ENCODE measurements at regions not wholly inside any gene's neighbourhood (a gene's known extent, or its start where the extent isn't known, plus 50 kb on each side); places are given as distances from the start of the nearest gene placed in this dataset.

DNA sequence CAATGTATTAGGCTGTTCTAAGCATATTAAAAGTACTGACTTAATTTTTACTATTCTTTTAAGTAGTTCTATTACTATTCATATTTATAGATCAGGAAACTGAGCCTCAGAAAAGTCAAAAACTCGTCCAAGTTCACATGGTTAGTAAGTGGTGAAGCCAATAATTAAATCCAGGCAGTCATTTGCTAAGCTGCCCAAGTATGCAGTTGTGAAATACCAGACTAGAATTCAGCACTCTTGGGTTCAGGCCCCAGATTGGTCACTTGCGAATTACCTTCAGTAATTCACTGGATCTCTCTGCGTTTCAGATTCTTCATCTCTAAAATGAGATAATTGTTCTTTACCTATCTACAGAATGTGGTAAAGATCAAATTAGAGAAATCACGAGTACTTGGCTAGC, 161.9 kb upstream of the CADPS start:
- H3K4me1 ChIP-seq: no peaks in the 10 kb centered on the region
- no peaks in the 10 kb centered on the region for H3K27me3 ChIP-seq
- H3K9me3 ChIP-seq: no peaks in the 10 kb centered on the region
- DNase-seq: no peak
- 24% methylated on average over 4 of the region's 4 CpGs for WGBS (ENCODE audit: insufficient coverage, low coverage, low lambda C conversion rate, missing lambda C conversion rate)
- H3K36me3 ChIP-seq: no peaks in the 10 kb centered on the region
- H3K27ac ChIP-seq: no peak overlapping the region
- H3K4me3 ChIP-seq: no peak overlapping the region
- no peak for ATAC-seq
- intact Hi-C loops (cut with DNase I): no loop called here
- TF ChIP-seq POLR2A (IDR thresholded peaks at IDR 0.05) (no peak), CTCF (IDR thresholded peaks at IDR 0.05) (no peak)

GRCh38 chr3:63042833-63043232, 167.6 kb upstream of the CADPS start:
- Histone ChIP-seq H3K9me3 (no peaks in the 10 kb centered on the region), H3K4me1 (no peaks in the 10 kb centered on the region), H3K4me3 (no peak overlapping the region), H3K36me3 (no peaks in the 10 kb centered on the region), H3K27ac (no peak overlapping the region), H3K27me3 (no peaks in the 10 kb centered on the region)
- intact Hi-C loops (cut with DNase I): no loop called here
- ATAC-seq (no peak), DNase-seq (no peak)
- WGBS (ENCODE audit: insufficient coverage, low coverage, low lambda C conversion rate, missing lambda C conversion rate): 55% methylated on average over 1 of the region's 3 CpGs
- TF ChIP-seq CTCF (IDR thresholded peaks at IDR 0.05): no peak
- no peak for TF ChIP-seq POLR2A (IDR thresholded peaks at IDR 0.05)

DNA sequence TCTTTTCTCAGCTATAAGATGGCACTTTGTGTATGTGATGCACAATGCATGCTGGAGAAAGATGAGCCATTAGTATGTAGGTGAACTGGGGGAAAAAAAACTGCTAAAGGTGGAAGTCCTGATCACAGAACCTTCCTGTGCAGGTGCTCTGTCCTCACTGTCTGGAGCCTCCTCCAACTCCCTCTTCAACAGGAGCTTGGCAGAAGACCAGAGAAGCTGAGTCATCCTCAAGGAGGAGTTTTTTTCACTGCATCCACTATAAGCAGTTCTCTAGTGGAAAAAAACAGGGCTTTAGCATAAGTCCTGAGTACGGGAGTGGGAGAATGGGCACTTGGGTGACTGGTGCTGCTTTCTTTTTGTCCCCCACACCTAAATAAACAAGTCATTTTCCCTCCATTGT, 168.4 kb upstream of the CADPS start:
- H3K9me3 ChIP-seq: no peaks in the 10 kb centered on the region

DNA sequence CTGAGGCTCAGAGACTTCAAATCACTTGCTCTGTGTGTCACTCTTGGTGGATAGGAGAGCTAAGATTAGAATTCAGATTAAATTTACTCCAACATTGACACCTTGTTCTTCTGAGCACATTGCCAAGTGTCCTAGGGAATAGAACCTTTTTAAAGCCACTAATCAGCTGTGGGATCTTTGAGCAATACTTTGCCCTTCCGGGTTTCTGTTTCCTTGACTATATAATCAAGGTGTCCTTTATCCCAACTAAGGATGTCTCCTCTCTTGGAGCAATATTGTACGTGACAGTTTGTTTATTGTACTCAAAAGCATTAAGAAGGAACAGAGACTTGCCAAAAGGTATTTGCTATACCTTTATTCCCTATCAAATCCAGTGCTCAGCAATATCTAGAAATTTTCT, 170.9 kb upstream of the CADPS start:
- ATAC-seq (no peak), DNase-seq (no peak)
- intact Hi-C loops (cut with DNase I): no loop called here
- H3K4me3 ChIP-seq: no peak overlapping the region
- no peaks in the 10 kb centered on the region for H3K36me3 ChIP-seq
- WGBS (ENCODE audit: insufficient coverage, low coverage, low lambda C conversion rate, missing lambda C conversion rate): 29% methylated on average over 2 of the region's 2 CpGs
- no peaks in the 10 kb centered on the region for H3K9me3 ChIP-seq
- H3K27ac ChIP-seq: no peak overlapping the region
- H3K4me1 ChIP-seq: no peaks in the 10 kb centered on the region
- no peaks in the 10 kb centered on the region for H3K27me3 ChIP-seq
- no peak for TF ChIP-seq CTCF (IDR thresholded peaks at IDR 0.05)
- TF ChIP-seq POLR2A (IDR thresholded peaks at IDR 0.05): no peak

More for the DNA sequence above, 168.4 kb upstream of the CADPS start:
- no peaks in the 10 kb centered on the region for H3K36me3 ChIP-seq
- H3K27ac ChIP-seq: no peak overlapping the region
- 33% methylated on average over 1 of the region's 1 CpG for WGBS (ENCODE audit: insufficient coverage, low coverage, low lambda C conversion rate, missing lambda C conversion rate)
- H3K4me3 ChIP-seq: no peak overlapping the region
- H3K27me3 ChIP-seq: no peaks in the 10 kb centered on the region
- intact Hi-C loops (cut with DNase I): no loop called here
- no peak for DNase-seq
- H3K4me1 ChIP-seq: no peaks in the 10 kb centered on the region
- ATAC-seq: no peak
- TF ChIP-seq POLR2A (IDR thresholded peaks at IDR 0.05) (no peak), CTCF (IDR thresholded peaks at IDR 0.05) (no peak)

GRCh38 chr3:63046580-63046979, 171.4 kb upstream of the CADPS start:
- Histone ChIP-seq H3K4me1 (no peaks in the 10 kb centered on the region), H3K4me3 (no peak overlapping the region), H3K36me3 (no peaks in the 10 kb centered on the region), H3K27ac (no peak overlapping the region), H3K9me3 (no peaks in the 10 kb centered on the region), H3K27me3 (no peaks in the 10 kb centered on the region)
- intact Hi-C loops (cut with DNase I): no loop called here
- ATAC-seq (no peak), DNase-seq (no peak)
- TF ChIP-seq CTCF (IDR thresholded peaks at IDR 0.05) (no peak), POLR2A (IDR thresholded peaks at IDR 0.05) (no peak)
- 47% methylated on average over 4 of the region's 4 CpGs for WGBS (ENCODE audit: insufficient coverage, low coverage, low lambda C conversion rate, missing lambda C conversion rate)
